ENCODE measurements at regions not wholly inside any gene's neighbourhood (a gene's known extent, or its start where the extent isn't known, plus 50 kb on each side); places are given as distances from the start of the nearest gene placed in this dataset.

- Histone ChIP-seq H4K20me1 (ENCODE audit: insufficient read depth) (no peaks in the 10 kb centered on the region), H3K9me3 (no peaks in the 10 kb centered on the region), H3K4me3 (ENCODE audit: low read depth in 2 of 2, low read length in 1 of 2) (no peak overlapping the region), H3K9ac (no peak overlapping the region), H3F3A (replicated peaks; ENCODE audit: insufficient read depth) (no peaks in the 10 kb centered on the region), H3K79me2 (ENCODE audit: insufficient read depth) (no peaks in the 10 kb centered on the region), H2AFZ (ENCODE audit: low read depth) (no peak overlapping the region), H3K27me3 (ENCODE audit: insufficient read depth) (no peaks in the 10 kb centered on the region), H3K4me1 (ENCODE audit: control insufficient read depth in 1 of 2, insufficient read depth in 2 of 2, low read depth in 1 of 2, low read length in 1 of 2) (peaks cover 0 to 30% of the 10 kb centered on the region in 2 experiments; a peak in 1 of 4 replicates), H3K4me2 (no peak overlapping the region), H3K9me2 (no peaks in the 10 kb centered on the region), H3K36me3 (replicated peaks in 1 of 2; ENCODE audit: control insufficient read depth in 1 of 2, insufficient read depth in 2 of 2, low read length in 1 of 2) (no peaks in the 10 kb centered on the region), H3K27ac (ENCODE audit: low read depth in 2 of 2, low read length in 1 of 2) (no peak overlapping the region)
- no peak for DNase-seq
- TF ChIP-seq IRF3 (IDR thresholded peaks at IDR 0.05; ENCODE audit: low read depth, low read length): no peak
- TF ChIP-seq MEF2A (IDR thresholded peaks at IDR 0.05; ENCODE audit: borderline replicate concordance, low read depth): no peak
- TF ChIP-seq CTCF (IDR thresholded peaks at IDR 0.05): no peak
- no peak for TF ChIP-seq GATA2 (CRISPR knock-in tag; IDR thresholded peaks at IDR 0.05)
- no peak for TF ChIP-seq TEAD4 (IDR thresholded peaks at IDR 0.05; ENCODE audit: borderline replicate concordance, insufficient read depth)
- TF ChIP-seq POLR2AphosphoS5 (IDR thresholded peaks at IDR 0.05; ENCODE audit: low read depth, low read length): no peak
- no peak for TF ChIP-seq USF1 (IDR thresholded peaks at IDR 0.05; ENCODE audit: borderline replicate concordance, low read depth)
- TF ChIP-seq, protein P1, sequence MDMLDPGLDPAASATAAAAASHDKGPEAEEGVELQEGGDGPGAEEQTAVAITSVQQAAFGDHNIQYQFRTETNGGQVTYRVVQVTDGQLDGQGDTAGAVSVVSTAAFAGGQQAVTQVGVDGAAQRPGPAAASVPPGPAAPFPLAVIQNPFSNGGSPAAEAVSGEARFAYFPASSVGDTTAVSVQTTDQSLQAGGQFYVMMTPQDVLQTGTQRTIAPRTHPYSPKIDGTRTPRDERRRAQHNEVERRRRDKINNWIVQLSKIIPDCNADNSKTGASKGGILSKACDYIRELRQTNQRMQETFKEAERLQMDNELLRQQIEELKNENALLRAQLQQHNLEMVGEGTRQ (IDR thresholded peaks at IDR 0.05; ENCODE audit: borderline replicate concordance, low read depth, low read length): no peak
- TF ChIP-seq FOXM1 (IDR thresholded peaks at IDR 0.05; ENCODE audit: low read depth): no peak
- no peak for TF ChIP-seq ELF1 (IDR thresholded peaks at IDR 0.05)
- ChIA-PET CTCF (interaction anchor here (1.1 to 1.3 kb wide), 2 partner anchors 31 to 109 kb away, joined by 3 to 5 read pairs; no protein-coding TSS in a partner anchor), POLR2A (no interaction called here)
- WGBS (ENCODE audit: low lambda C conversion rate): 76% methylated on average over 7 of the region's 7 CpGs
These were observed 116.8 kb downstream of the VEGFA start for GRCh38 chr6:43886717-43887339.

GRCh38 chr6:43886067-43886461 is 116.1 kb downstream of the VEGFA start:
- Histone ChIP-seq H3K27ac (ENCODE audit: low read depth in 2 of 2, low read length in 1 of 2) (no peak overlapping the region), H2AFZ (ENCODE audit: low read depth) (no peak overlapping the region), H3K9ac (no peak overlapping the region), H3K4me3 (ENCODE audit: low read depth in 2 of 2, low read length in 1 of 2) (no peak overlapping the region), H3F3A (replicated peaks; ENCODE audit: insufficient read depth) (no peaks in the 10 kb centered on the region), H4K20me1 (ENCODE audit: insufficient read depth) (no peaks in the 10 kb centered on the region), H3K79me2 (ENCODE audit: insufficient read depth) (no peaks in the 10 kb centered on the region), H3K36me3 (replicated peaks in 1 of 2; ENCODE audit: control insufficient read depth in 1 of 2, insufficient read depth in 2 of 2, low read length in 1 of 2) (no peaks in the 10 kb centered on the region), H3K9me2 (no peaks in the 10 kb centered on the region), H3K4me1 (ENCODE audit: control insufficient read depth in 1 of 2, insufficient read depth in 2 of 2, low read depth in 1 of 2, low read length in 1 of 2) (peaks cover 0 to 26% of the 10 kb centered on the region in 2 experiments; a peak in 1 of 4 replicates), H3K9me3 (no peaks in the 10 kb centered on the region), H3K4me2 (no peak overlapping the region), H3K27me3 (ENCODE audit: insufficient read depth) (no peaks in the 10 kb centered on the region)
- ChIA-PET CTCF (interaction anchor here (1.1 to 1.9 kb wide), 5 partner anchors 8 to 116 kb away, joined by 3 to 7 read pairs (median 5); no protein-coding TSS in a partner anchor), POLR2A (no interaction called here)
- no peak for DNase-seq
- no CpG with 5 or more reads among the region's 10 CpGs for WGBS (ENCODE audit: low lambda C conversion rate)
- TF ChIP-seq YY1 (IDR thresholded peaks at IDR 0.05; ENCODE audit: low read depth) (no peak), EP300 (IDR thresholded peaks at IDR 0.05; ENCODE audit: borderline replicate concordance in 1 of 2, low read depth in 1 of 2, low read length in 1 of 2) (no peak), POLR2AphosphoS5 (IDR thresholded peaks at IDR 0.05; ENCODE audit: low read depth, low read length) (no peak), GATA2 (CRISPR knock-in tag; IDR thresholded peaks at IDR 0.05) (no peak), GABPA (IDR thresholded peaks at IDR 0.05; ENCODE audit: low read depth) (no peak)

Data from SK-N-SH (cell line).